Right lobe of liver (tissue), 4 donors: ENCODE measurements at regions not wholly inside any gene's neighbourhood (a gene's known extent, or its start where the extent isn't known, plus 50 kb on each side); places are given as distances from the start of the nearest gene placed in this dataset.

Source experiments
- POLR2A ChIP-seq: fragments of 450-650 bp; IDR thresholded peaks from one replicate; pipeline ENCODE4 v1.6.1; 2017; ENCODE audit warnings: antibody characterized with exemption, mild to moderate bottlenecking
- TF ChIP-seq, protein P1 (sequence below), 4 donors: fragments of 200-600 bp in 3 of 4; fragments of 450-650 bp in 1 of 4; IDR thresholded peaks; one replicate each; pipeline versions ENCODE4 v1.5.1 to v1.8.0; 2016 to 2022; ENCODE audit warnings: antibody characterized with exemption in 4 of 4, mild to moderate bottlenecking in 2 of 4
- donor health status: DM: no; HTN: no; CAD: no.
- donor health status: DM: no; HTN: no; CAD: no.
- donor health status: DM: no; HTN: yes; CAD: no.

GRCh38 chr5:125865166-125865815, 557.9 kb upstream of the GRAMD2B start:
- TF ChIP-seq, protein P1, sequence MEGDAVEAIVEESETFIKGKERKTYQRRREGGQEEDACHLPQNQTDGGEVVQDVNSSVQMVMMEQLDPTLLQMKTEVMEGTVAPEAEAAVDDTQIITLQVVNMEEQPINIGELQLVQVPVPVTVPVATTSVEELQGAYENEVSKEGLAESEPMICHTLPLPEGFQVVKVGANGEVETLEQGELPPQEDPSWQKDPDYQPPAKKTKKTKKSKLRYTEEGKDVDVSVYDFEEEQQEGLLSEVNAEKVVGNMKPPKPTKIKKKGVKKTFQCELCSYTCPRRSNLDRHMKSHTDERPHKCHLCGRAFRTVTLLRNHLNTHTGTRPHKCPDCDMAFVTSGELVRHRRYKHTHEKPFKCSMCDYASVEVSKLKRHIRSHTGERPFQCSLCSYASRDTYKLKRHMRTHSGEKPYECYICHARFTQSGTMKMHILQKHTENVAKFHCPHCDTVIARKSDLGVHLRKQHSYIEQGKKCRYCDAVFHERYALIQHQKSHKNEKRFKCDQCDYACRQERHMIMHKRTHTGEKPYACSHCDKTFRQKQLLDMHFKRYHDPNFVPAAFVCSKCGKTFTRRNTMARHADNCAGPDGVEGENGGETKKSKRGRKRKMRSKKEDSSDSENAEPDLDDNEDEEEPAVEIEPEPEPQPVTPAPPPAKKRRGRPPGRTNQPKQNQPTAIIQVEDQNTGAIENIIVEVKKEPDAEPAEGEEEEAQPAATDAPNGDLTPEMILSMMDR (IDR thresholded peaks at IDR 0.05): no peak
- TF ChIP-seq POLR2A: no peak
